ENCODE measurements at regions not wholly inside any gene's neighbourhood (a gene's known extent, or its start where the extent isn't known, plus 50 kb on each side); places are given as distances from the start of the nearest gene placed in this dataset.

GRCh38 chr18:6498289-6498856 lies 83.7 kb upstream of the L3MBTL4 start:
- TF ChIP-seq CTCF (IDR thresholded peaks at IDR 0.05; ENCODE audit: low read length) (no peak), EZH2 (IDR thresholded peaks at IDR 0.05; ENCODE audit: borderline replicate concordance, low read length) (no peak)
- Histone ChIP-seq H4K20me1 (ENCODE audit: insufficient read depth, low read length) (no peaks in the 10 kb centered on the region), H3K36me3 (ENCODE audit: insufficient read depth, low read length) (no peaks in the 10 kb centered on the region), H3K9me3 (ENCODE audit: low read length) (no peaks in the 10 kb centered on the region), H3K9ac (ENCODE audit: low read length) (no peak overlapping the region), H3K9me2 (ENCODE audit: low read depth, low read length) (no peaks in the 10 kb centered on the region), H3K4me3 (ENCODE audit: low read depth, low read length, poor library complexity, severe bottlenecking) (no peak overlapping the region), H3K27ac (ENCODE audit: low read depth, low read length, poor library complexity, severe bottlenecking) (no peak overlapping the region), H3K79me2 (ENCODE audit: insufficient read depth, low read length) (no peaks in the 10 kb centered on the region), H3K4me2 (ENCODE audit: low read length) (no peak overlapping the region), H3K27me3 (ENCODE audit: insufficient read depth, low read length) (no peaks in the 10 kb centered on the region), H2AFZ (ENCODE audit: low read length) (no peak overlapping the region), H3F3A (ENCODE audit: insufficient read depth, low read length) (no peaks in the 10 kb centered on the region), H3K4me1 (ENCODE audit: insufficient read depth, low read length, severe bottlenecking) (no peaks in the 10 kb centered on the region)

GRCh38 chr18:6504605-6505497 lies 90.1 kb upstream of the L3MBTL4 start:
- no peaks in the 10 kb centered on the region for H4K20me1 ChIP-seq (ENCODE audit: insufficient read depth, low read length)
- no peak overlapping the region for H3K9ac ChIP-seq (ENCODE audit: low read length)
- no peak overlapping the region for H3K4me2 ChIP-seq (ENCODE audit: low read length)
- no peaks in the 10 kb centered on the region for H3F3A ChIP-seq (ENCODE audit: insufficient read depth, low read length)
- no peak overlapping the region for H2AFZ ChIP-seq (ENCODE audit: low read length)
- no peaks in the 10 kb centered on the region for H3K79me2 ChIP-seq (ENCODE audit: insufficient read depth, low read length)
- no peaks in the 10 kb centered on the region for H3K27me3 ChIP-seq (ENCODE audit: insufficient read depth, low read length)
- H3K9me2 ChIP-seq (ENCODE audit: low read depth, low read length), result no peaks in the 10 kb centered on the region
- no peaks in the 10 kb centered on the region for H3K36me3 ChIP-seq (ENCODE audit: insufficient read depth, low read length)
- H3K4me1 ChIP-seq (ENCODE audit: insufficient read depth, low read length, severe bottlenecking), result no peaks in the 10 kb centered on the region
- H3K9me3 ChIP-seq (ENCODE audit: low read length), result no peaks in the 10 kb centered on the region
- TF ChIP-seq EZH2 (IDR thresholded peaks at IDR 0.05; ENCODE audit: borderline replicate concordance, low read length) (no peak), CTCF (IDR thresholded peaks at IDR 0.05; ENCODE audit: low read length) (no peak)
- H3K4me3 ChIP-seq (ENCODE audit: low read depth, low read length, poor library complexity, severe bottlenecking), result no peak overlapping the region
- no peak overlapping the region for H3K27ac ChIP-seq (ENCODE audit: low read depth, low read length, poor library complexity, severe bottlenecking)

- Histone ChIP-seq H3K9me3 (ENCODE audit: low read length) (no peaks in the 10 kb centered on the region), H3K4me3 (ENCODE audit: low read depth, low read length, poor library complexity, severe bottlenecking) (no peak overlapping the region), H3K27me3 (ENCODE audit: insufficient read depth, low read length) (no peaks in the 10 kb centered on the region), H2AFZ (ENCODE audit: low read length) (no peak overlapping the region), H3K27ac (ENCODE audit: low read depth, low read length, poor library complexity, severe bottlenecking) (no peak overlapping the region), H3K9me2 (ENCODE audit: low read depth, low read length) (no peaks in the 10 kb centered on the region), H3K36me3 (ENCODE audit: insufficient read depth, low read length) (no peaks in the 10 kb centered on the region), H3K79me2 (ENCODE audit: insufficient read depth, low read length) (no peaks in the 10 kb centered on the region), H3K4me1 (ENCODE audit: insufficient read depth, low read length, severe bottlenecking) (no peaks in the 10 kb centered on the region), H3F3A (ENCODE audit: insufficient read depth, low read length) (no peaks in the 10 kb centered on the region), H3K4me2 (ENCODE audit: low read length) (no peak overlapping the region), H4K20me1 (ENCODE audit: insufficient read depth, low read length) (no peaks in the 10 kb centered on the region), H3K9ac (ENCODE audit: low read length) (no peak overlapping the region)
- no peak for TF ChIP-seq CTCF (IDR thresholded peaks at IDR 0.05; ENCODE audit: low read length)
- no peak for TF ChIP-seq EZH2 (IDR thresholded peaks at IDR 0.05; ENCODE audit: borderline replicate concordance, low read length)
Measured at GRCh38 chr18:6505498-6505875, 90.8 kb upstream of the L3MBTL4 start.

Data from OCI-LY1 (cell line).